Naive thymus-derived CD4-positive, alpha-beta T cell (primary cell): ENCODE measurements at regions not wholly inside any gene's neighbourhood (a gene's known extent, or its start where the extent isn't known, plus 50 kb on each side); places are given as distances from the start of the nearest gene placed in this dataset.

Experiments
- ATAC-seq: fragments of 150-1000 bp; cut with Tn5 transposase; 2 replicates; pipeline ENCODE4 v1.10.0; 2021; ENCODE audit warnings: mild to moderate bottlenecking, moderate library complexity
- CTCF ChIA-PET: fragments of 350-600 bp; sonication (Branson Sonifier 250); formaldehyde crosslinking; loops from one replicate; lab custom pipeline; 2021; ENCODE audit warnings: antibody characterized with exemption; lab: Charles Lee
- POLR2A ChIA-PET: fragments of 350-600 bp; sonication (Branson Sonifier 250); formaldehyde crosslinking; loops from one replicate; lab custom pipeline; 2021; ENCODE audit warnings: antibody characterized with exemption, inconsistent platforms; lab: Charles Lee
- DNase-seq, 9 donors: peaks; one replicate each; pipeline versions ENCODE4 v3.0.0 to v3.0.0-alpha.2; 2020 to 2022; ENCODE audit warnings: mixed read lengths in 1 of 9
- H3K27ac ChIP-seq: one replicate; pipeline ENCODE4 v1.7.0; 2013; ENCODE audit warnings: mild to moderate bottlenecking, low read depth, low read length, moderate library complexity
- H3K27me3 ChIP-seq, 2 donors: one replicate each; pipeline ENCODE4 v1.7.0; 2013; ENCODE audit warnings: low read length in 2 of 2, mild to moderate bottlenecking in 2 of 2, moderate library complexity in 2 of 2; ENCODE audit not compliant: control insufficient read depth in 2 of 2, insufficient read depth in 2 of 2
- H3K36me3 ChIP-seq, 3 experiments: 1 replicate in 2 of 3; 2 replicates in 1 of 3; pipeline ENCODE4 v1.7.0; 2013; ENCODE audit warnings: low read length in 3 of 3, mild to moderate bottlenecking in 3 of 3, moderate library complexity in 1 of 3; ENCODE audit not compliant: insufficient read depth in 3 of 3, control insufficient read depth in 2 of 3
- H3K4me1 ChIP-seq, 2 donors: one replicate each; pipeline ENCODE4 v1.7.0; 2013; ENCODE audit warnings: low read length in 2 of 2, mild to moderate bottlenecking in 2 of 2, moderate library complexity in 1 of 2; ENCODE audit not compliant: control insufficient read depth in 2 of 2, insufficient read depth in 2 of 2
- H3K4me3 ChIP-seq: 2 replicates; pipeline ENCODE4 v1.7.0; 2013; ENCODE audit warnings: mild to moderate bottlenecking, low read length
- H3K9me3 ChIP-seq, 3 experiments: 1 replicate in 2 of 3; 2 replicates in 1 of 3; pipeline ENCODE4 v1.7.0; 2013; ENCODE audit warnings: low read length in 3 of 3; ENCODE audit not compliant: control insufficient read depth in 2 of 3
- H3K27ac Mint-ChIP-seq, 9 donors: one replicate each; pipeline ENCODE4 v1.8.0; 2020 to 2022; ENCODE audit warnings: mixed read lengths in 9 of 9, mild to moderate bottlenecking in 8 of 9, moderate library complexity in 5 of 9, inconsistent platforms in 2 of 9
- H3K27me3 Mint-ChIP-seq, 5 donors: one replicate each; pipeline ENCODE4 v1.8.0; 2021 to 2022; ENCODE audit warnings: mixed read lengths in 5 of 5, mild to moderate bottlenecking in 1 of 5
- H3K36me3 Mint-ChIP-seq, 5 donors: one replicate each; pipeline ENCODE4 v1.8.0; 2020 to 2022; ENCODE audit warnings: mixed read lengths in 5 of 5, mild to moderate bottlenecking in 3 of 5, inconsistent platforms in 1 of 5
- H3K4me1 Mint-ChIP-seq, 7 donors: one replicate each; pipeline ENCODE4 v1.8.0; 2020 to 2022; ENCODE audit warnings: mixed read lengths in 7 of 7, mild to moderate bottlenecking in 3 of 7, inconsistent platforms in 1 of 7
- H3K4me3 Mint-ChIP-seq, 10 donors: one replicate each; pipeline ENCODE4 v1.8.0; 2020 to 2022; ENCODE audit warnings: mild to moderate bottlenecking in 10 of 10, mixed read lengths in 10 of 10, moderate library complexity in 6 of 10, inconsistent platforms in 2 of 10
- H3K9me3 Mint-ChIP-seq, 11 donors: one replicate each; pipeline ENCODE4 v1.8.0; 2020 to 2022; ENCODE audit warnings: mixed read lengths in 11 of 11, mild to moderate bottlenecking in 4 of 11, inconsistent platforms in 1 of 11, moderate library complexity in 1 of 11
- intact Hi-C, 2 donors: fragments of 100-400 bp; cut with micrococcal nuclease; formaldehyde crosslinking; loops; one replicate each; pipeline ENCODE4 v1.15.1; 2023

DNA sequence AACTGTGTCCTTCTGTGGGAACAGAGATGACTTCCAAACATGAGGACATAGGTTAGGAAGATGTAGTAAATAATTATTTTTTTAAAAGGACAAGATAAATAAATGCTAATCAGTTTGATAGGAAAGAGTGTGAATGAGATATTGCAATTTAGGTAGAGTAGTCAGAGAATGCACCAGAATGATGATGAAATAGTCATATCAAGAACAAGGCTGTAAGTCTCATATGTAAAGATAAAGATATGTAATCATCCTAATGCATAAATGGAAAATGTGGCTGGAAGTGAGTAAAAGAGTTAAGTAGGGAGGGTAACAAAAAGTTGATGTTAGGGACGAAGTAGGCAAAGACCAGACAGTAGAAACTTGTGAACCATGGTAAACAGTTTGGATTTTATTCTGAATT lies 1041.7 kb upstream of the MIR17HG start:
- CTCF ChIA-PET = no interaction called here
- H3K9me3 ChIP-seq = no peaks in the 10 kb centered on the region
- H3K27ac ChIP-seq = no peak overlapping the region
- Mint-ChIP-seq H3K4me1 (no peaks in the 10 kb centered on the region), H3K27ac (no peak overlapping the region), H3K9me3 (peaks cover 0 to 28% (median 2%) of the 10 kb centered on the region in 11 donors), H3K4me3 (no peak overlapping the region), H3K36me3 (no peaks in the 10 kb centered on the region), H3K27me3 (no peaks in the 10 kb centered on the region)
- intact Hi-C loops = no loop called here
- DNase-seq (no peak), ATAC-seq (no peak)
- POLR2A ChIA-PET = no interaction called here
- no peaks in the 10 kb centered on the region for H3K27me3 ChIP-seq
- H3K36me3 ChIP-seq = no peaks in the 10 kb centered on the region
- H3K4me3 ChIP-seq = no peak overlapping the region
- H3K4me1 ChIP-seq = no peaks in the 10 kb centered on the region

DNA sequence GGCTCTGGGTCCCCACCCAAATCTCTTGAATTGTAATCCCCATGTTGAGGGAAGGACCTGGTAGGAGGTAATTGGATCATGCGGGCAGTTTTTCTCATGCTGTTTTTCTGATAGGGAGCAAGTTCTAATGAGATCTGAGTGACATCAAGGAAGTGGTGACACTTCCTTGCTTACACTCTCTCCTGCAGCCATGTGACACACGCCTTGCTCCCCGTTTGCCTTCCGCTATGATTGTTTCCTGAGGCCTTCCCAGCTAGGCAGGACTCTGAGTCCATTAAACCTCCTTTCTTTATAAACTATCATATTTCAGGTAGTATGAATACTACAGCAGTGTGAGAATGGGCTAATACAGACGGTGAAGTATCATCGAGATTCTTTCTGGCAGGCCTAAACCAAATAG lies 1040.4 kb upstream of the MIR17HG start:
- intact Hi-C loops = no loop called here
- POLR2A ChIA-PET = no interaction called here
- DNase-seq = no peak
- H3K4me1 Mint-ChIP-seq = no peaks in the 10 kb centered on the region
- no peak overlapping the region for H3K4me3 Mint-ChIP-seq
- peaks cover 0 to 23% (median 4%) of the 10 kb centered on the region in 11 donors for H3K9me3 Mint-ChIP-seq
- H3K27ac Mint-ChIP-seq = no peak overlapping the region
- H3K4me3 ChIP-seq = no peak overlapping the region
- H3K36me3 Mint-ChIP-seq = no peaks in the 10 kb centered on the region
- no peaks in the 10 kb centered on the region for H3K27me3 ChIP-seq
- no peaks in the 10 kb centered on the region for H3K27me3 Mint-ChIP-seq
- H3K9me3 ChIP-seq = no peaks in the 10 kb centered on the region
- ATAC-seq = no peak
- no peaks in the 10 kb centered on the region for H3K36me3 ChIP-seq
- H3K4me1 ChIP-seq = no peaks in the 10 kb centered on the region
- CTCF ChIA-PET = no interaction called here
- H3K27ac ChIP-seq = no peak overlapping the region

DNA sequence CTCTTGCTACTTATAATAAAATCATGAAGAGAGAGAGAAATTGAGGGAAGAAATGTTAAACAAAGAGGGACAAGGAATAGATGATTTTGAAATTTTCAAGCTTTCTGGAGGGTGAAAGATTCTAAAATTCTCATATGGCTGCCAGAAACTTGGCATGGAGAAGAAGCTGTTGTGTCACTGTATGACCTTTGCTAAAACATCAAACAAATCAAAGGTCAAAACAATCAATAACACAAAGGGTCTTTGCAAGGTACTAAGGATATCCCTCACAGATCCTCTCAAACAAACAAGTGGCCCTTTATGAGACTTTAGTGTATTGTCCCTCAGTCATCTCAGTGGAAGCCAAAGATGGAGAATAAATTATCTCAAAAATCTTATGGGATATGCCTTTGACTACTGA lies 1039.2 kb upstream of the MIR17HG start:
- intact Hi-C loops = no loop called here
- Histone ChIP-seq H3K27ac (no peak overlapping the region), H3K27me3 (no peaks in the 10 kb centered on the region), H3K4me1 (no peaks in the 10 kb centered on the region), H3K4me3 (no peak overlapping the region), H3K36me3 (no peaks in the 10 kb centered on the region), H3K9me3 (no peaks in the 10 kb centered on the region)
- DNase-seq (no peak), ATAC-seq (no peak)
- CTCF ChIA-PET = no interaction called here
- Mint-ChIP-seq H3K36me3 (no peaks in the 10 kb centered on the region), H3K27me3 (no peaks in the 10 kb centered on the region), H3K9me3 (peaks cover 0 to 19% (median 6%) of the 10 kb centered on the region in 11 donors), H3K4me1 (no peaks in the 10 kb centered on the region), H3K4me3 (no peak overlapping the region), H3K27ac (no peak overlapping the region)
- POLR2A ChIA-PET = no interaction called here

DNA sequence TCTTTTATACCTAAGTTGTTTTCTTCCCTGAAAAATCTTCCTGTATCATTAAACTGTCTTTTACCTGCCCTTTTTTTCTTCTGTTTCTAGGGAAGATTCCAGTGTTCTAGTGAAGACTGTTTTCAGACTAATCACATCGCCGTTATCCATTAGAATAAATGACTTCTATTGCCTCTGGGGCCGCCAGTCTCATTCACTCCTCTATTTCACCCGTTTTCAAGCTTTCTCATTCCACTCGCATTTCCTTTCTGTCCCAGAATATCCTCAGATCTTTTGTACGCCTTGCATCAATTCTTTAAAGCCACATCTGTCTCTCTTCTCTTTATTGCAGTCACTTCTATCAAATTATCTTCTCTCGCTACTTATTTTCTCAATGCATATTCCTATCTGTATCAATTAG lies 1035.6 kb upstream of the MIR17HG start:
- Histone ChIP-seq H3K9me3 (no peaks in the 10 kb centered on the region), H3K4me1 (no peaks in the 10 kb centered on the region), H3K27me3 (no peaks in the 10 kb centered on the region), H3K36me3 (no peaks in the 10 kb centered on the region), H3K4me3 (no peak overlapping the region), H3K27ac (no peak overlapping the region)
- Mint-ChIP-seq H3K4me1 (no peaks in the 10 kb centered on the region), H3K9me3 (peaks cover 0 to 15% (median 7%) of the 10 kb centered on the region in 11 donors), H3K4me3 (no peak overlapping the region), H3K27me3 (no peaks in the 10 kb centered on the region), H3K27ac (no peak overlapping the region), H3K36me3 (no peaks in the 10 kb centered on the region)
- POLR2A ChIA-PET = no interaction called here
- no peak for DNase-seq
- CTCF ChIA-PET = no interaction called here
- intact Hi-C loops = no loop called here
- no peak for ATAC-seq

DNA sequence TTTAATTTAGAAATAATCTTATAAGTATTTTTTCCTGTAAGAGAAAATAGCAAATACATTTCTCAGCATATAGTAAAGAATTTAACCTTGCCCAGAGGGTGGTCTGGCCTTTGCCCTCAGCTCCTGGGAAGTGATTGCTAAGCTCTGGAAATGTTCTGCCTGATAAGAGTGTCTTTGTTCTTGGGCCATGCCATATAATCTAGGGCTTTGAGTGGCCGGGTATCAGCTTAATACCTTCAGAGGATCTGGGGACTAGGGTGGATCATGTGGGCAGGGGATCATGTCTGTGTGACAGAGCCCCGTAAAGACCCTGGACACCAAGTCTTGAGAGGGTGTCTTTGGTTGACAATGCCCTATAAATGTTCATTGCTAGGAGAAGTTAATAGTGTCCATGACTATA lies 1032.4 kb upstream of the MIR17HG start:
- H3K9me3 Mint-ChIP-seq = peaks cover 0 to 12% (median 6%) of the 10 kb centered on the region in 11 donors
- Histone ChIP-seq H3K36me3 (no peaks in the 10 kb centered on the region), H3K4me3 (no peak overlapping the region), H3K9me3 (no peaks in the 10 kb centered on the region), H3K4me1 (no peaks in the 10 kb centered on the region), H3K27ac (no peak overlapping the region), H3K27me3 (no peaks in the 10 kb centered on the region)
- ChIA-PET POLR2A (no interaction called here), CTCF (no interaction called here)
- no peaks in the 10 kb centered on the region for H3K27me3 Mint-ChIP-seq
- no peak overlapping the region for H3K27ac Mint-ChIP-seq
- DNase-seq (no peak), ATAC-seq (no peak)
- intact Hi-C loops = no loop called here
- no peaks in the 10 kb centered on the region for H3K36me3 Mint-ChIP-seq
- no peak overlapping the region for H3K4me3 Mint-ChIP-seq
- H3K4me1 Mint-ChIP-seq = no peaks in the 10 kb centered on the region

DNA sequence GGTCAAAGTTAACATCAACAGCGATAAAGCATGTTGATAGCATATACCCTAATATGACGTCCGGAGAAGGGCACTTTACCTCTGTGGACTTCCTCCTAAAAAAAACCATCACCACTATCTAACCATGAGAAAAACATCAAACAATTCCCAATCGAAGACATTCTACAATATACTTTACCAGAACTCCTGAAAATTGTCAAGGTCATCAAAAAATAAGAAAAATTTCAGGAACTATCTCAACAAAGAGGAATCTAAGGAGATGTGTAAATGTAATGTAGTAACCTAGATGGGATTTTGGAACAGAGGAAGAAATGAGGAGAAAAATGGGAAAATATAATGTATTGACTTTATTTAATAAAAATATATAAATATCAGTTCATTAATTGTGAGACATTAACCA lies 1026.8 kb upstream of the MIR17HG start:
- no peaks in the 10 kb centered on the region for H3K27me3 ChIP-seq
- DNase-seq = no peak
- no peaks in the 10 kb centered on the region for H3K9me3 ChIP-seq
- Mint-ChIP-seq H3K36me3 (no peaks in the 10 kb centered on the region), H3K4me3 (no peak overlapping the region), H3K27me3 (no peaks in the 10 kb centered on the region), H3K9me3 (peaks cover 0 to 8% (median 2%) of the 10 kb centered on the region in 11 donors), H3K4me1 (no peaks in the 10 kb centered on the region), H3K27ac (no peak overlapping the region)
- H3K36me3 ChIP-seq = no peaks in the 10 kb centered on the region
- ATAC-seq = no peak
- no peaks in the 10 kb centered on the region for H3K4me1 ChIP-seq
- POLR2A ChIA-PET = no interaction called here
- no peak overlapping the region for H3K27ac ChIP-seq
- CTCF ChIA-PET = no interaction called here
- no peak overlapping the region for H3K4me3 ChIP-seq
- intact Hi-C loops = no loop called here

DNA sequence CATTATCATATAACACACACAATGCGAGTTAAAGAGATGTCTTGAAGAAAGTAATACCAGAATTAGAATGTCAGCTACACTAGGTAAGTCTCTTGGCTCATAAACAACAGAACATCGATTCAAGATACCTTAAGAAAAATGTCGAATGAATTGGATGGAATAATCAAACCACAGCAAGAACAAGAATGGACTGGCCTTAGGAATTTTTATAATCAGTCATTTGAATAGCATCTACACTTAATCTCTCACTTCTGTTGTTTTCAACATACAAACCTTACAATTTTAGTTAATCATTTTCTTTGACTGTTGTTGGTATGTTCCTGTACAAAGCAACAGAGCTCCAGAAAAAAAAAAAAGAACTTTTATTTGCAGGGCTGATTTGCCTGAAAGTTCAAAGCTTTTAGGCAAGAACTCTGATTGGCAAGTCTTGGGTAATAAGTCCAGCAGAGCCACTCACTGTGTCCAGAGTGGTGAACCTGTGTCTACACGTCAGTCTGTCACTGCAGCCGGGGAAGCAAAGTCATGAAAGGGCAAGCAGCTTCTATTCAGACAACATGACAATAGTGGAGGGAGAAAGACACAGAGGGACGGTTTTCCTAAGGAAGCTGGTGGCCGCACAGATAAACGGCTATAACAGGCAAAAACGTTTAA lies 1026.1 kb upstream of the MIR17HG start:
- H3K4me1 ChIP-seq = no peaks in the 10 kb centered on the region
- no peaks in the 10 kb centered on the region for H3K27me3 ChIP-seq
- ChIA-PET POLR2A (no interaction called here), CTCF (no interaction called here)
- H3K4me3 ChIP-seq = no peak overlapping the region
- Mint-ChIP-seq H3K4me3 (no peak overlapping the region), H3K9me3 (peaks cover 0 to 8% (median 2%) of the 10 kb centered on the region in 11 donors), H3K4me1 (no peaks in the 10 kb centered on the region), H3K36me3 (no peaks in the 10 kb centered on the region), H3K27me3 (no peaks in the 10 kb centered on the region), H3K27ac (no peak overlapping the region)
- DNase-seq (no peak), ATAC-seq (no peak)
- no peak overlapping the region for H3K27ac ChIP-seq
- intact Hi-C loops = no loop called here
- no peaks in the 10 kb centered on the region for H3K9me3 ChIP-seq
- no peaks in the 10 kb centered on the region for H3K36me3 ChIP-seq
